Gastroesophageal sphincter (tissue), 4 donors: ENCODE measurements at regions not wholly inside any gene's neighbourhood (a gene's known extent, or its start where the extent isn't known, plus 50 kb on each side); places are given as distances from the start of the nearest gene placed in this dataset.

Source experiments
- ATAC-seq: fragments of 150-250 bp; one replicate; pipeline ENCODE4 v1.9.1; 2016; ENCODE audit warnings: mild to moderate bottlenecking, moderate library complexity
- H3K27ac ChIP-seq, 4 donors: fragments of 200-600 bp; sonication (generic) in 3 of 4; 1 replicate in 3 of 4; 2 replicates in 1 of 4; pipeline ENCODE4 v1.5.1; 2016 to 2019
- H3K27me3 ChIP-seq: fragments of 200-600 bp; sonication (generic); one replicate; pipeline ENCODE4 v1.5.1; 2019
- H3K36me3 ChIP-seq, 2 donors: fragments of 200-600 bp; sonication (generic); one replicate each; pipeline ENCODE4 v1.5.1; 2019; ENCODE audit warnings: control low read depth in 1 of 2
- H3K4me1 ChIP-seq, 3 donors: fragments of 200-600 bp; sonication (generic); 1 replicate in 2 of 3; 2 replicates in 1 of 3; pipeline ENCODE4 v1.5.1; 2016 to 2019; ENCODE audit warnings: control low read depth in 2 of 3
- H3K4me3 ChIP-seq, 2 donors: fragments of 200-600 bp; sonication (generic); one replicate each; pipeline ENCODE4 v1.5.1; 2019; ENCODE audit warnings: mild to moderate bottlenecking in 1 of 2, moderate library complexity in 1 of 2
- H3K9me3 ChIP-seq, 3 donors: fragments of 200-600 bp; sonication (generic); one replicate each; pipeline ENCODE4 v1.5.1; 2017 to 2019; ENCODE audit warnings: control low read depth in 2 of 3
- CTCF ChIP-seq, 4 experiments: fragments of 200-600 bp in 2 of 4; fragments of 450-650 bp in 2 of 4; sonication (generic) in 1 of 4; IDR thresholded peaks; one replicate each; pipeline ENCODE4 v1.5.1; 2017 to 2019; ENCODE audit warnings: antibody characterized with exemption in 4 of 4, mild to moderate bottlenecking in 2 of 4, moderate library complexity in 2 of 4
- EP300 ChIP-seq: sonication (generic); formaldehyde crosslinking; IDR thresholded peaks from one replicate; pipeline ENCODE4 v1.6.1; 2017; ENCODE audit warnings: antibody characterized with exemption, mild to moderate bottlenecking
- POLR2A ChIP-seq, 2 donors: fragments of 450-650 bp; IDR thresholded peaks; one replicate each; pipeline ENCODE4 v1.6.1; 2017; ENCODE audit warnings: antibody characterized with exemption in 2 of 2, mild to moderate bottlenecking in 2 of 2, moderate library complexity in 1 of 2
- POLR2AphosphoS5 ChIP-seq: sonication (generic); formaldehyde crosslinking; IDR thresholded peaks from one replicate; pipeline ENCODE4 v1.6.1; 2017; ENCODE audit warnings: antibody characterized with exemption
- WGBS, 2 donors: methylation state at CpG; one replicate each; pipeline ENCODE4 v1.1.5; 2018; ENCODE audit warnings: low coverage in 1 of 2; 5-methylcytosine and 5-hydroxymethylcytosine counted together

- no peak overlapping the region for H3K27ac ChIP-seq
- H3K27me3 ChIP-seq, result peaks cover 5% of the 10 kb centered on the region
- H3K4me1 ChIP-seq, result no peaks in the 10 kb centered on the region
- H3K36me3 ChIP-seq, result no peaks in the 10 kb centered on the region
- no peak overlapping the region for H3K4me3 ChIP-seq
- TF ChIP-seq EP300 (no peak), CTCF (IDR thresholded peaks at IDR 0.05) (no peak)
- ATAC-seq, result no peak
- no peaks in the 10 kb centered on the region for H3K9me3 ChIP-seq
These were observed 1324.5 kb downstream of the XPNPEP1 start for GRCh38 chr10:108598831-108599230.

- no peak overlapping the region for H3K4me3 ChIP-seq
- H3K4me1 ChIP-seq, result no peaks in the 10 kb centered on the region
- no peaks in the 10 kb centered on the region for H3K9me3 ChIP-seq
- WGBS, 2 donors, result 50% methylated on average over 1 of the region's 1 CpG; no CpG with 5 or more reads in 1 of the 2 donors
- H3K27me3 ChIP-seq, result peaks cover 5% of the 10 kb centered on the region
- TF ChIP-seq EP300 (no peak), CTCF (IDR thresholded peaks at IDR 0.05) (no peak), POLR2AphosphoS5 (no peak), POLR2A (IDR thresholded peaks at IDR 0.05) (no peak)
- no peak overlapping the region for H3K27ac ChIP-seq
- H3K36me3 ChIP-seq, result no peaks in the 10 kb centered on the region
- no peak for ATAC-seq
These were observed 1325.0 kb downstream of the XPNPEP1 start for GRCh38 chr10:108598320-108598695.

- peaks cover 5% of the 10 kb centered on the region for H3K27me3 ChIP-seq
- H3K36me3 ChIP-seq, result no peaks in the 10 kb centered on the region
- TF ChIP-seq CTCF (IDR thresholded peaks at IDR 0.05) (no peak), EP300 (no peak), POLR2AphosphoS5 (no peak), POLR2A (IDR thresholded peaks at IDR 0.05) (no peak)
- no peak overlapping the region for H3K4me3 ChIP-seq
- ATAC-seq, result no peak
- H3K27ac ChIP-seq, result no peak overlapping the region
- H3K9me3 ChIP-seq, result no peaks in the 10 kb centered on the region
- H3K4me1 ChIP-seq, result no peaks in the 10 kb centered on the region
- WGBS, 2 donors, result 50 to 71% methylated on average over 2 of the region's 2 CpGs
These were observed 1325.5 kb downstream of the XPNPEP1 start for GRCh38 chr10:108597657-108598319.

- no peak for ATAC-seq
- TF ChIP-seq CTCF (IDR thresholded peaks at IDR 0.05) (no peak), POLR2A (IDR thresholded peaks at IDR 0.05) (no peak), EP300 (no peak), POLR2AphosphoS5 (no peak)
- H3K27ac ChIP-seq, result no peak overlapping the region
- no peaks in the 10 kb centered on the region for H3K4me1 ChIP-seq
- H3K9me3 ChIP-seq, result no peaks in the 10 kb centered on the region
- H3K4me3 ChIP-seq, result no peak overlapping the region
- WGBS, 2 donors, result 60 to 63% methylated on average over 5 to 6 of the region's 6 CpGs
- no peaks in the 10 kb centered on the region for H3K36me3 ChIP-seq
- peaks cover 5% of the 10 kb centered on the region for H3K27me3 ChIP-seq
These were observed 1326.3 kb downstream of the XPNPEP1 start for GRCh38 chr10:108597031-108597430.

GRCh38 chr10:108592956-108593355 lies 1330.4 kb downstream of the XPNPEP1 start:
- H3K36me3 ChIP-seq, result no peaks in the 10 kb centered on the region
- H3K4me1 ChIP-seq, result no peaks in the 10 kb centered on the region
- no peak for TF ChIP-seq POLR2A (IDR thresholded peaks at IDR 0.05)
- no peak for TF ChIP-seq CTCF (IDR thresholded peaks at IDR 0.05)
- TF ChIP-seq EP300, result no peak
- TF ChIP-seq POLR2AphosphoS5, result no peak
- WGBS, 2 donors, result 75 to 90% methylated on average over 1 of the region's 1 CpG
- no peak for ATAC-seq
- H3K9me3 ChIP-seq, result no peaks in the 10 kb centered on the region
- H3K27me3 ChIP-seq, result peaks cover 3% of the 10 kb centered on the region
- H3K4me3 ChIP-seq, result no peak overlapping the region
- H3K27ac ChIP-seq, result no peak overlapping the region
